ENCODE measurements at regions not wholly inside any gene's neighbourhood (a gene's known extent, or its start where the extent isn't known, plus 50 kb on each side); places are given as distances from the start of the nearest gene placed in this dataset.
A peak's percentile ranks its signal among the peaks of the same experiment; 100 is the strongest.

DNA sequence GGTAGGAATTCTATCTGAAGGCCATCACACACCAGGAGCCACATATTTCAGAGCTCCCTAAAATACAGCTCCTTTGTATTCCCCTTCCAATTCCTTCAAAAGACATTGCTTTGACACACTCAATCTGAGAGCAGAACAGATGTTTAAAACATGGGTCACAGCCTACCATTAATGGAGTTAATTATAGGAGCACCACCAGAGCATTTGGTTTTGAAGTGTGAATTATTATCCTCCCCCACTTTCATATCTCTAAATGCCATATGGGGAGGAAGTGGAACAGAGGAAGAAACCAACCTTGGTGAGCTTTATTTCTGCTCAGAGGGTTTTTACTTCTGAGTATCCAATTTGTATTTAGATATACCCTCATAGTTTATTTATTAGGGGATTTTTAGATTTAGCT is 50.7 kb upstream of the TNFRSF21 start:
- no peak for DNase-seq

GRCh38 chr6:47362857-47363461 is 53.3 kb upstream of the TNFRSF21 start:
- DNase-seq: no peak

GRCh38 chr6:47363736-47364135 is 54.0 kb upstream of the TNFRSF21 start:
- DNase-seq: no peak

DNA sequence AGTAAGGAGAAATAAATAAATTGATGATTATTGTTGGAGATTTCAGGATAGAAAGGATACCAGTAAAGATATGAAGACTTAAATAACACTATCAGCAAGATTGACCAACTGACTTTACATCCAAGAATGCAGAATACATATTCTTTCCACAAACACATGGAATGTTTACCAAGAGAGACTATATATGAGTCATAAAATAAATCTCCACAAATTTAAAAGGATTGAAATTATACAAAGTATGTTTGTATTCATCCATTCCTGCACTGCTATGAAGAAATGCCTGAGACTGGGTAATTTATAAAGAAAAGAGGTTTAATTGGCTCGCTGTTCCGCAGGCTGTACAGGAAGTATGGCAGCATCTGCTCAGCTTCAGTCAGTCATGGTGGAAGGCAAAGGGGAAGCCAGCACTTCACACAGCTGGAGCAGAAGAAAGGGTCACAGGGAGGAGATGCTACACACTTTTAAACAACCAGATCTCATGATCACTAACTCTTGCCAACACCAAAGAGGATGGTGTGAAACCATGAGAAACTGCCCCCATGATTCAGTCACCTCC is 56.7 kb upstream of the TNFRSF21 start:
- DNase-seq: no peak

DNA sequence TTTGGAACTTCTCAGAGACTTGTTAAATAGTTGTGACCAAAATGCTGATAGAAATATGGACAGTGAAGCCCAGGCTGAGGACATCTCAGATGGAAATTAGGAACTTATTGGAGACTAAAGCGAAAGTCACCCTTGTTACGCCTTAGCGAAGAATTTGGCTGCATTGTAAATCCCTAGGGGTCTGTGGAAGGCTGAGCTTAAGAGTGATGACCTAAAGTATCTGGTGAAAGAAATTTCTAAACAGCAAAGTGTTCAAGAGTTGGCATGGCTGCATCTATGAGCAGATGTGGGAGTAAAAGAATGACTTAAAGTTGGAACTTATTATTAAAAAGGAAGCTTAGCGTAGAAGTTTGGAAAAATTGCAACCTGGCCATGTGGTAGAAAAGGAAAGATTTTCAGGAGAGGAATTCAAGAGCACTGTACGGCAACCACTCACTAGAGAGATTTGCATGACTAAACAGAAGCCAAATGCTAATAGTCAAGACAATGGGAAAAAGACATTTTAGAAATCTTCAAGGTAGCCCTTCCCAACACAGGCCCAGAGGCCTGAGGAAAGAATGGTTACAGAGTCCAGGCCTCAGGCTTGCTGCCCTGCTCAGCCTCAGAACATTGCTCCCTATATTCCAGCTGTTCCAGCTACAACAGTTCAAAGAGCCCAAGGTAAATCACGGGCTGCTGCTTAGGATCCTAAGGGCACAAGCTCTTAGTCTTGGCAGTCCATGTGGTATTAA is 61.6 kb upstream of the TNFRSF21 start:
- DNase-seq: no peak

DNA sequence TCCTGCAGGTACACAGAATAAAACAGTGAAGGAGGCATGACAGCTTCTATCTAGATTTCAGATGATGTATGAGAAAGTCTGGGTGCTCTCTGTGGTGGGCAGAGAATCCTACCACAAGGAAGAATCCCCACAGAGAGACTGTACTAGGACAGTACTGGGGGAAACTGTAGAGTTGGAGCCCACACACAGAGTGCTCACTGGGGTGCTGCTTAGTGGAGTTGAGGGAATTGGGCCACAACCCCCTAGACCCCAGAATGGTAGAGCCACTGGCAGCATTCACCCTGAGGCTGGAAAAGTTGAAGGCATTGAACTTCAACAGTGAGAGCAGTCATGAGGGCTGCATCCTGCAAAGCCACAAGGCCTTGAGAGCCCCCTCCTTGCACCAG is 62.2 kb upstream of the TNFRSF21 start:
- no peak for DNase-seq

DNA sequence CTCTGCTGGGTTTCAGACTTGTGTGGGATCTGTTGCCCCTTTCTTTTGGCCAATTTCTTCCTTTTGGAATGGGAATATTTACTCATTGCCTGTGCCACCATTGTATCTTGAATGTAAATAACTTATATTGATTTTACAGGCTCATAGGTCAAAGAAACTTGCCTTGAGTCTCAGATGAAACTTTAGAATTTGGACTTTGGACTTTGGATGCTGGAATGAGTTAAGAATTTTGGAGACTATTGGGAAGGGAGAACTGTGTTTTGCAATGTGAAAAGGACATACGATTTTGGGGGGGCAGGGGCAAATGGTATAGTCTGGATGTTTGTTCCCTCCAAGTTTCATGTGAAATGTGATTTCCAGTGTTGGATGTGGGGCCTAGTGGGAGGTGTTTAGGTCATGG is 62.6 kb upstream of the TNFRSF21 start:
- no peak for DNase-seq

DNA sequence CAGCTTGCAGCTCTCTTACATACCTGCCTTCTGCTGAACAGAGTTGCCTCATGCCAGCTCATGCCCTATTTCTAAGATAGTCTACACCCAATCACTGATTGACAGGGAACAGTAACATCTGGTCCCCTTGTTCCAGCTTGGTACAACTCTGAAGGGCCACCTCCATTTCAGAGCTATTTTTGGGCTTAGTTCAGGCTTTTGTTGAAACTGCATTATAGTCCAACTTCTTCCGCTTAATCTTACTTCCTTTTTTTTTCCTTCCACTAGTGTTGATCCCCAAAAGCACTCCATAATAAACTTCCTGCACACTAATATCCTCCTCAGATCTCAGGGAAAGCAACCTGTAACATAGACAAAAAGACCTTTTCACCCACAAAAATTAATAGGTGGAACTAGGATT is 65.7 kb upstream of the TNFRSF21 start:
- DNase-seq: no peak

DNA sequence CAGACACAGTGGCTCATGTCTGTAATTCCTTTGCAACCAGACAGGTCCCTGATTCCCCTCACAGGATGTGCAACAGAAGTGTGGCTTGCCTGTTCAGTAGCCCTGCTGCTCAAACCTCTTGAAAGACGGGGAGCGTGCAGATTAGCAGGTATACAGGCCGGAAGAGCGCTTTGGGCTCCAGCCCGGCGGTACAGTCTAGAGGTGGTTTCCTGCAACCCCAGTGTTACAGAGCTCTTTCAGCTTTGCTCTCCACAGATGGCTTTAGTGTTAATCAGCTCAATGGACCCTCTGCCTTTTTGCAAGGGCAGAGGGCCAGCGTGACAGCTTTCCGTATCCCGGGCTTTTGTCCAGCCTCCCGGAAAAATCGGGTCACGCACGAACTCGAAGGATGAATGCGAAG is 67.2 kb upstream of the TNFRSF21 start:
- no peak for DNase-seq

DNA sequence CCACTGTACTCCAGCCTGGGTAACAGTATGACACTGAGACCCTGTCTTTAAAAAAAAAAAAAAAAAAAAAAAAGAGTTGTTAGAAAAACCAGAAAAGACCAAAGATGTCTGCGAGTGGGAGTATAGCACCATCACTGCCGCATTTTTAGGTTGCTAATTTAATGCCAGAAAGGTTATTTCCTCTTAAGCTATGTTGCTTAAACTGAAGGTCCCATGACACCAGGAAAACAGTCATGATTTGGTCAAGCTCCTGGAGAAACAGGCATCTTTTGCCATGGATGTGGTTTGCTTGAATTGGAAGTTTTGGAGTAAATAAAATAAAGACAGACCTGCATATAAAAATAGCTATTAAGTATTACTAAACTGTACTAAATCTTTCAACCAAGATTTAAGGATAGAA is 68.3 kb upstream of the TNFRSF21 start:
- no peak for DNase-seq

DNA sequence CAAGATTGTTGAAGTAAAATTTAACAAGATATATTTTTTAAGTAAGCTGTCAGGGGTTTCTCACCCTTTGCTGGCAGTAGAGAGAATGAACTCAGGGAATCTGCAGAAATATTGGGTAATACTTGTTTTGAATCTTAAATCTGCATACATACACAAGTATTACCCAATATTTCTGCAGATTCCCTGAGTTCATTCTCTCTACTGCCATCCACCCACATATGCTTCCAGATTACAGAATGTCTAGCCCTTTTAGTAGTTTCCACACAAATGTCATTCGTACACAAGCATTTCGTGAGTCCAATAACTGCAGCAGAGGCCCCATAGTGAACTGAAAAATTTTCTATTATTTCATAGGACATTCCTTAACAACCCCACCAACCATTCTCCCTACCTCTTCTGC is 69.6 kb upstream of the TNFRSF21 start:
- no peak for DNase-seq

DNA sequence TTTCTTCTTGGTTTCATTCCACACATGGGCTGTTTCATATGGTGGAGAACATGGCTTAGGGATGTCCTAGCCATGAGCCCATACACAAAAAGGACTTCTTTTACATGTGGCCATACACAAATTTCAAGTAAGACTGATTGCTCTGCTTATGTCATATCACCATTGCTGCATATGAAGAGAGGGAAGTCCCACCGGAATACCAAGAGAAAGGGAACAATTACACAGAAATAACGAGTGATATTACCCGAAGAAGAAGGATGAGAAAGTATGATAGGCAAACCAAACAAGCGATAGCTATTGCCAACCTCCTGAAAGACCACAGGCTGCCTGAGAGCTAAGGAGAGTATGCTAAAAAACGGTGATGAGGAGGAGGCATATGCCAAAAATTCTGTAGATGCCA is 70.5 kb upstream of the TNFRSF21 start:
- DNase-seq: no peak

- DNase-seq: no peak
Measured at GRCh38 chr6:47381036-47381435, 71.3 kb upstream of the TNFRSF21 start.

DNA sequence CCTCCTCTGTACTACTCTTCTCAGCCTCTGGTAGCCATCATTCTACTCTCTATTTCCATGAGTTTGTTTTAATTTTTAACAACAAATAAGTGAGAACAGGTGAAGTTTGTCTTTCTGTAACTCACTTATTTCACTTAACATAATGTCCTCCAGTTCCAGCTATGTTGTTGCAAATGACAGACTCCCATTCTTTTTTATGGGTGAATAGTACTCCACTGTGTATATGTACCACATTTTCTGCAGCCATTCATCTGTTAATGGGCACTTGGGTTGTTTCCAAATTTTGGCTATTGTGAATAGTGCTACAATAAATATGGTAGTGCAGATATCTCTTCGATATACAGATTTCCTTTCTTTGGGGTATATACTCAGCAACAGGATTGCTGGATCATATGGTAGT is 73.7 kb upstream of the TNFRSF21 start:
- DNase-seq: no peak

- DNase-seq: no peak
Measured at GRCh38 chr6:47391675-47392074, 82.0 kb upstream of the TNFRSF21 start.

DNA sequence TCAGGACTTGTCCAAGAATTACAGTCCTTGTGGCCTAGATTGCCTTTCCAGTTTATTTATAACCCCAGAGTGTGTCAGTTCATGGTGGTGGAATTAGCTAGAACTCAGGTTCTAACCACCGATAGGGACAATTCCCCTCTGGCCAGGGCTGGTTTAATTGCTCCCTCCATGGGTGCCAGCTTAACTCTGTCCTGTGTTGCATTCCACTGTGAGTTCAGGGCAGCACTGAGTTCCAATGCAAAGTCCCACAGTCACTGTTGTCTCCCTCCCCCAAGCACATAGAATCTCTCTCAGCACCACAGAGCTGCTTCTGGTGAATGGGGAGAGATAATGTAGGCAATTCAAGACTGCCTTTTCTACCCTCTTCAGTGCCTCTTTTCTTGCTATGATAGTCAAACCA is 82.5 kb upstream of the TNFRSF21 start:
- DNase-seq: no peak

GRCh38 chr6:47396401-47397069 is 81.1 kb upstream of the CD2AP start:
- DNase-seq: no peak

GRCh38 chr6:47400581-47400980 is 77.0 kb upstream of the CD2AP start:
- DNase-seq: no peak

DNA sequence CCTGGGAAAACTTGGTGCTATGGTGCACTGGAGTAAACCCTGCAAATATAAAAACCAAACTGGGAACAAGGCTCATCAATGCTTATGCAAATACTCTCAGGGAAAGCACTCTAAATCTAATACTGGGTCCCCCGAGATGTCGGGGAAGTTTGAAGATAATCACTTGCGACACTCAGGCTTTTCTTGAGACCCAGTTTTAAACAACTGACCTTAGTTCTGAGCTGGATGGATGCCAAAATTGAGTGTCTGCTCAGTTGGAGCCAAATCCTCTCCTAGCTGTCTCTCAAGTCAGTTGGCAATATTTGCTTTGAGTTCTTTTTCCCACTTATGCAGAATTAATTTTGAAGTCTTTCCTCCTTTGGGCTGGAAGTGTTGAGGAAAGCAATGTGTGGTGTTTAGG is 75.5 kb upstream of the CD2AP start:
- no peak for DNase-seq

GRCh38 chr6:47403056-47403455 is 74.5 kb upstream of the CD2AP start:
- no peak for DNase-seq

GRCh38 chr6:47403801-47404200 is 73.8 kb upstream of the CD2AP start:
- no peak for DNase-seq

DNA sequence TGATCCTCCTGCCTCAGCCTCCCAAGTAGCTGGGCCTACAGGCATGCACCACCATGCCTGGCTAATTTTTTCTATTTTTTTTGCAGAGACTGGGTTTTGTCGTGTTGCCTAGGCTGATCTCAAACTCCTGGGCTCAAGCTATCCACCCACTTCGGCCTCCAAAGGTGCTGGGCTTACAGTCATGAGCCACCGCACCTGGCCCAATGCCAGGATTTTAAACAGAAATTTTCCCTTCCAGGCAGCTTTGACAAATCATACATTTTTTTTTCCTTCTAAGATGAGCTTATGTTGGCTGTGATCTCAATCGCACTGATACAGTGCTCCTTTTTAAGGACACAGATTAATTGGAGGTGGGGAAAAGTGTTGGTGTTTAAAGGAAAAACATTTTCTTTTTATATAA is 73.2 kb upstream of the CD2AP start:
- no peak for DNase-seq

- peak; percentile 48 for DNase-seq
Measured at GRCh38 chr6:47405273-47405672, 72.3 kb upstream of the CD2AP start.

Data from NCI-H2029 (cell line).